ENCODE measurements at regions not wholly inside any gene's neighbourhood (a gene's known extent, or its start where the extent isn't known, plus 50 kb on each side); places are given as distances from the start of the nearest gene placed in this dataset.

- H3K27me3 ChIP-seq, result peaks cover 30% of the 10 kb centered on the region
- H3K4me3 ChIP-seq, result no peak overlapping the region
- no peaks in the 10 kb centered on the region for H3K36me3 ChIP-seq
- Mint-ChIP-seq H3K9me3 (no peaks in the 10 kb centered on the region), H3K36me3 (no peaks in the 10 kb centered on the region), H3K27me3 (ENCODE audit: insufficient read depth, low read depth) (peaks cover 2% of the 10 kb centered on the region), H3K27ac (peak overlapping the region; percentile 74), H3K4me1 (peaks cover 49% of the 10 kb centered on the region), H3K4me3 (no peak overlapping the region)
- peaks cover 15% of the 10 kb centered on the region for H3F3A ChIP-seq (ENCODE audit: low read depth)
- TF ChIP-seq EZH2 (IDR thresholded peaks at IDR 0.05) (no peak), CTCF (IDR thresholded peaks at IDR 0.05) (no peak), EZH2phosphoT487 (IDR thresholded peaks at IDR 0.05) (no peak)
- DNase-seq (ENCODE audit: low spot score), result no peak
- H3K27ac ChIP-seq, result no peak overlapping the region
- no peaks in the 10 kb centered on the region for H4K20me1 ChIP-seq (ENCODE audit: low read depth)
- H3K4me2 ChIP-seq, result no peak overlapping the region
- H3K79me2 ChIP-seq (ENCODE audit: low read depth), result no peaks in the 10 kb centered on the region
- H3K9me3 ChIP-seq (ENCODE audit: low read depth), result no peaks in the 10 kb centered on the region
- no peak overlapping the region for H3K9ac ChIP-seq
- no peaks in the 10 kb centered on the region for H3K4me1 ChIP-seq
- no peak overlapping the region for H2AFZ ChIP-seq (replicated peaks)
Observed at GRCh38 chr2:8582191-8582590, 99.7 kb upstream of the ID2 start.

- H3K79me2 ChIP-seq (ENCODE audit: low read depth), result no peaks in the 10 kb centered on the region
- H3K9me3 ChIP-seq (ENCODE audit: low read depth), result no peaks in the 10 kb centered on the region
- no peaks in the 10 kb centered on the region for H3K9me3 Mint-ChIP-seq
- no peaks in the 10 kb centered on the region for H4K20me1 ChIP-seq (ENCODE audit: low read depth)
- peaks cover 30% of the 10 kb centered on the region for H3K27me3 ChIP-seq
- H3K27me3 Mint-ChIP-seq (ENCODE audit: insufficient read depth, low read depth), result peaks cover 5% of the 10 kb centered on the region
- no peak overlapping the region for H3K4me3 ChIP-seq
- DNase-seq (ENCODE audit: low spot score), result no peak
- no peak overlapping the region for H2AFZ ChIP-seq (replicated peaks)
- H3K4me1 Mint-ChIP-seq, result peaks cover 46% of the 10 kb centered on the region
- no peak overlapping the region for H3K9ac ChIP-seq
- peaks cover 15% of the 10 kb centered on the region for H3F3A ChIP-seq (ENCODE audit: low read depth)
- H3K27ac Mint-ChIP-seq, result peak overlapping the region; percentile 74
- H3K36me3 ChIP-seq, result no peaks in the 10 kb centered on the region
- no peak overlapping the region for H3K27ac ChIP-seq
- no peaks in the 10 kb centered on the region for H3K36me3 Mint-ChIP-seq
- H3K4me1 ChIP-seq, result no peaks in the 10 kb centered on the region
- peak overlapping the region; percentile 59 for H3K4me2 ChIP-seq
- TF ChIP-seq CTCF (IDR thresholded peaks at IDR 0.05) (no peak), EZH2 (IDR thresholded peaks at IDR 0.05) (no peak), EZH2phosphoT487 (IDR thresholded peaks at IDR 0.05) (no peak)
- no peak overlapping the region for H3K4me3 Mint-ChIP-seq
Observed at GRCh38 chr2:8582651-8583399, 99.0 kb upstream of the ID2 start.

- TF ChIP-seq EZH2 (IDR thresholded peaks at IDR 0.05) (no peak), EZH2phosphoT487 (IDR thresholded peaks at IDR 0.05) (no peak), CTCF (IDR thresholded peaks at IDR 0.05) (no peak)
- Histone ChIP-seq H3K9ac (no peak overlapping the region), H3K4me3 (peak overlapping the region; percentile 1), H3K36me3 (no peaks in the 10 kb centered on the region), H3K9me3 (ENCODE audit: low read depth) (no peaks in the 10 kb centered on the region), H3K4me2 (peak overlapping the region; percentile 59), H3K27ac (no peak overlapping the region), H2AFZ (replicated peaks) (no peak overlapping the region), H4K20me1 (ENCODE audit: low read depth) (no peaks in the 10 kb centered on the region), H3F3A (ENCODE audit: low read depth) (peaks cover 15% of the 10 kb centered on the region), H3K4me1 (no peaks in the 10 kb centered on the region), H3K79me2 (ENCODE audit: low read depth) (no peaks in the 10 kb centered on the region), H3K27me3 (peaks cover 30% of the 10 kb centered on the region)
- Mint-ChIP-seq H3K27me3 (ENCODE audit: insufficient read depth, low read depth) (peaks cover 5% of the 10 kb centered on the region), H3K27ac (peak overlapping the region; percentile 40), H3K36me3 (no peaks in the 10 kb centered on the region), H3K9me3 (no peaks in the 10 kb centered on the region), H3K4me3 (peak overlapping the region; percentile 63), H3K4me1 (peaks cover 46% of the 10 kb centered on the region)
- DNase-seq (ENCODE audit: low spot score), result peak; percentile 61
Observed at GRCh38 chr2:8583400-8584173, 98.3 kb upstream of the ID2 start.
